NT2/D1 (cell line): ENCODE measurements at regions not wholly inside any gene's neighbourhood (a gene's known extent, or its start where the extent isn't known, plus 50 kb on each side); places are given as distances from the start of the nearest gene placed in this dataset.

Source experiments
- SUZ12 ChIP-seq: IDR thresholded peaks from 2 replicates; pipeline ENCODE4 v1.6.1; 2011; ENCODE audit not compliant: insufficient read length, insufficient read depth; ENCODE audit errors: extremely low read depth
- ZNF274 ChIP-seq: IDR thresholded peaks from 2 replicates; pipeline ENCODE4 v1.6.1; 2011; ENCODE audit warnings: mild to moderate bottlenecking, low read depth, low read length

GRCh38 chr11:37525336-37525735 is 927.3 kb upstream of the RAG2 start:
- TF ChIP-seq ZNF274 (no peak), SUZ12 (no peak)
